Activated B cell treated with CpG ODN at 0.5 μM for 24 hours (primary cell): ENCODE measurements at regions not wholly inside any gene's neighbourhood (a gene's known extent, or its start where the extent isn't known, plus 50 kb on each side); places are given as distances from the start of the nearest gene placed in this dataset.

ENCODE experiments used
- ATAC-seq: fragments of 200-7000 bp; cut with Tn5 transposase; one replicate; pipeline ENCODE4 v1.10.0; 2021; ENCODE audit warnings: low read depth, mild to moderate bottlenecking, moderate library complexity
- CTCF ChIA-PET: fragments of 350-600 bp; sonication (Branson Sonifier 250); formaldehyde crosslinking; loops from one replicate; lab custom pipeline; 2021; ENCODE audit warnings: antibody characterized with exemption; lab: Charles Lee
- POLR2A ChIA-PET: fragments of 350-600 bp; sonication (Branson Sonifier 250); formaldehyde crosslinking; loops from one replicate; lab custom pipeline; 2021; ENCODE audit warnings: antibody characterized with exemption; lab: Charles Lee
- DNase-seq: peaks from one replicate; pipeline ENCODE4 v3.0.0; 2022
- H3K27ac Mint-ChIP-seq: one replicate; pipeline ENCODE4 v1.8.0; 2020; ENCODE audit warnings: mixed read lengths
- H3K27me3 Mint-ChIP-seq: one replicate; pipeline ENCODE4 v1.8.0; 2021; ENCODE audit warnings: mixed read lengths
- H3K36me3 Mint-ChIP-seq: one replicate; pipeline ENCODE4 v1.8.0; 2021; ENCODE audit warnings: low read depth, mixed read lengths
- H3K4me1 Mint-ChIP-seq: one replicate; pipeline ENCODE4 v1.8.0; 2021; ENCODE audit warnings: mixed read lengths
- H3K4me3 Mint-ChIP-seq: one replicate; pipeline ENCODE4 v1.8.0; 2020; ENCODE audit warnings: mild to moderate bottlenecking, mixed read lengths
- H3K9me3 Mint-ChIP-seq: one replicate; pipeline ENCODE4 v1.8.0; 2020; ENCODE audit warnings: mixed read lengths
- intact Hi-C: fragments of 100-400 bp; cut with micrococcal nuclease; formaldehyde crosslinking; loops from one replicate; pipeline ENCODE4 v1.15.1; 2024
- TF ChIP-seq, protein P1 (sequence below): fragments of 200-600 bp; IDR thresholded peaks from one replicate; pipeline ENCODE4 v1.8.0; 2022; ENCODE audit warnings: antibody characterized with exemption, mild to moderate bottlenecking

DNA sequence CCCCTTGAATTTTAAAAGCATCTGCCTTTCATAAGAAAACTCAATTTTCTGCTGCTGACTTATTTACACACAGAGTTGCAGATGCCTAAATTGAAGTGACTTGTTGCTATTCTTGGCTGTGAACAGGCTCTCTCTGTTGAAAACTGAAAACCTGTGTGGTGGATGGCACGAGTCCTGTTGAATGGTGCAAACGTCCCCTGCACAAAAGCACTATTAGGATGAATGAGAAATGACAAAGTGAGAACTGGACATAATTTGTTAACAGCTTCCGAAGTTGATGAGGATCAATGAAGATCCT is 201.7 kb upstream of the PREP start:
- ATAC-seq (no peak), DNase-seq (no peak)
- CTCF ChIA-PET, result no interaction called here
- Mint-ChIP-seq H3K4me3 (no peak overlapping the region), H3K4me1 (peaks cover 10% of the 10 kb centered on the region), H3K36me3 (no peaks in the 10 kb centered on the region), H3K27ac (no peak overlapping the region), H3K27me3 (peaks cover 12% of the 10 kb centered on the region), H3K9me3 (peaks cover 5% of the 10 kb centered on the region)
- POLR2A ChIA-PET, result no interaction called here
- intact Hi-C loops, result no loop called here
- TF ChIP-seq, protein P1, sequence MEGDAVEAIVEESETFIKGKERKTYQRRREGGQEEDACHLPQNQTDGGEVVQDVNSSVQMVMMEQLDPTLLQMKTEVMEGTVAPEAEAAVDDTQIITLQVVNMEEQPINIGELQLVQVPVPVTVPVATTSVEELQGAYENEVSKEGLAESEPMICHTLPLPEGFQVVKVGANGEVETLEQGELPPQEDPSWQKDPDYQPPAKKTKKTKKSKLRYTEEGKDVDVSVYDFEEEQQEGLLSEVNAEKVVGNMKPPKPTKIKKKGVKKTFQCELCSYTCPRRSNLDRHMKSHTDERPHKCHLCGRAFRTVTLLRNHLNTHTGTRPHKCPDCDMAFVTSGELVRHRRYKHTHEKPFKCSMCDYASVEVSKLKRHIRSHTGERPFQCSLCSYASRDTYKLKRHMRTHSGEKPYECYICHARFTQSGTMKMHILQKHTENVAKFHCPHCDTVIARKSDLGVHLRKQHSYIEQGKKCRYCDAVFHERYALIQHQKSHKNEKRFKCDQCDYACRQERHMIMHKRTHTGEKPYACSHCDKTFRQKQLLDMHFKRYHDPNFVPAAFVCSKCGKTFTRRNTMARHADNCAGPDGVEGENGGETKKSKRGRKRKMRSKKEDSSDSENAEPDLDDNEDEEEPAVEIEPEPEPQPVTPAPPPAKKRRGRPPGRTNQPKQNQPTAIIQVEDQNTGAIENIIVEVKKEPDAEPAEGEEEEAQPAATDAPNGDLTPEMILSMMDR, result no peak

DNA sequence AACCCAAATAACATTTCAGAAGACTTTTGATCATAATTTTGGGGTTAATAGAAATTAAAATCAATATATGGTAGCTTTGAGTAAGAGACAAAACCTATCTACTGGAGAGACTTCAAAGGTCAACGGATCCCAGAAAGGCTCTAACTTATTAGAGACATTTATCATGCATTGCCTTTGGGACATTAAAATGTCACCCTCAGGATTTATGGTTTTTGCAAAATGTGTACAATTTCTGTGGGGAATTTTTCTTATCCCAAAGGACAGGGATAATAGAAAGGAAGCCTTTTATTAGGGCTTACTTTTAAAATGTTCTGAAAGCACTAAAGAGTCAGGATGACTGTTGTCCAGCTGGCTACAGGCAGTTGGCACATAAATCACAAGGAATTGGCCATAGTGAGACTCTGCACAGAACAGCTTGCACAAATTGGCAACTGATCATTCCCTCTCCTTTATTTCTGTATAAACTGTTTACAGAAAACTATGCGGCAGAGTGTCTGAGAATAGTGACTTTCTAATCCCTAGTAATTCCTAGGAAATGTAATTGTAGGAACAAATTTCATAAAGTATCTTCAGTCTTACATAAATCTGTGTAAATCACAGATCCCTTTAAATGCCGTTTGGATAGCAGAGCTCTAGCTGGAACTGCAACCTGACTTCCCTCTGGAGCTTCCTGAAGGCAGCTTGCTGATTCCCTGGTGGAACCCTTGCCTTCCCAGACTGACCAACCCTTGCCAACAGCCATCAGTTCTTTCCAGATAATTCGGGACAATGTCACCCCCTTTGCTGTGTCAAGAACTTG is 201.1 kb upstream of the PREP start:
- TF ChIP-seq, protein P1, result no peak
- ATAC-seq (no peak), DNase-seq (no peak)
- ChIA-PET POLR2A (interaction anchor here (0.6 kb wide), 1 partner anchor 764 kb away, joined by 5 read pairs; no protein-coding TSS in a partner anchor), CTCF (no interaction called here)
- intact Hi-C loops, result no loop called here
- Mint-ChIP-seq H3K27ac (no peak overlapping the region), H3K4me3 (no peak overlapping the region), H3K9me3 (peaks cover 5% of the 10 kb centered on the region), H3K27me3 (peaks cover 10% of the 10 kb centered on the region), H3K4me1 (peaks cover 10% of the 10 kb centered on the region), H3K36me3 (no peaks in the 10 kb centered on the region)

DNA sequence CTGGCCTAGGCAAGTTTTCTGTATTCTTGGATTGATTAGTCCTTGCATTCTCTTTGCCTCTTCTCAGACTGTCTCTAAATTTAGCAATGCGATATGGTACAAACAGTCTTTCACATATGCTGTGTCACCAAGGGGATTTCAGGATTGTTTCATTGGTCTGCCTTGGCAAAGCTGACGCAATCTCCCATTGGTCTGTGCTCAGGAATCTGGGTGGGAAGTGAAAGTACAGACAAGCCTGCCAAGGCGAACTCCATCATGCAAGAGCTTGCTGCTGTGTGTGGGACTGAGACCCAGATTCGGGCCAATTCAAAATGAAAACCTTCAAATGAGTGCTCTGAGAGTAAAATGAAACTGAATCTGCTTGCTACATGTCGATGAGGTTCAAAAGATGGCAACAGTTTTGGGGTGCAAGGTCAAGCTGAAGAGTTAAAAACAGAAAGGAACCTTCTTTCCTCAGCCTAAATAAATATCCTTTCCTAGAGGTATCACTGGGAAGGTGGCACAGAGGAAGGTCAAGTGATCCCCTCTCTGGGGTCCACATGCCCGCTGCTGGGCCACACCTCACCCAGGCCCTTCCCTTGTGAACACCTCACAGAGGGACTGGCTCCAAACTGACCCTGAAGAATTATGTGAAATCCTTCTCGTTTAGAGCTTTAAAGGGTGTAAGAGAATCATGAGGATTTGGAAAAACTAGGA is 198.8 kb upstream of the PREP start:
- H3K36me3 Mint-ChIP-seq, result no peaks in the 10 kb centered on the region
- DNase-seq (no peak), ATAC-seq (peak; percentile 57)
- intact Hi-C loops, result no loop called here
- ChIA-PET CTCF (no interaction called here), POLR2A (interaction anchor here (0.6 kb wide), 1 partner anchor 1441 kb away, joined by 5 read pairs; no protein-coding TSS in a partner anchor)
- peaks cover 10% of the 10 kb centered on the region for H3K4me1 Mint-ChIP-seq
- peaks cover 9% of the 10 kb centered on the region for H3K9me3 Mint-ChIP-seq
- H3K4me3 Mint-ChIP-seq, result peak overlapping the region; percentile 16
- peak overlapping the region; percentile 46 for H3K27ac Mint-ChIP-seq
- TF ChIP-seq, protein P1, result no peak
- peaks cover 7% of the 10 kb centered on the region for H3K27me3 Mint-ChIP-seq

DNA sequence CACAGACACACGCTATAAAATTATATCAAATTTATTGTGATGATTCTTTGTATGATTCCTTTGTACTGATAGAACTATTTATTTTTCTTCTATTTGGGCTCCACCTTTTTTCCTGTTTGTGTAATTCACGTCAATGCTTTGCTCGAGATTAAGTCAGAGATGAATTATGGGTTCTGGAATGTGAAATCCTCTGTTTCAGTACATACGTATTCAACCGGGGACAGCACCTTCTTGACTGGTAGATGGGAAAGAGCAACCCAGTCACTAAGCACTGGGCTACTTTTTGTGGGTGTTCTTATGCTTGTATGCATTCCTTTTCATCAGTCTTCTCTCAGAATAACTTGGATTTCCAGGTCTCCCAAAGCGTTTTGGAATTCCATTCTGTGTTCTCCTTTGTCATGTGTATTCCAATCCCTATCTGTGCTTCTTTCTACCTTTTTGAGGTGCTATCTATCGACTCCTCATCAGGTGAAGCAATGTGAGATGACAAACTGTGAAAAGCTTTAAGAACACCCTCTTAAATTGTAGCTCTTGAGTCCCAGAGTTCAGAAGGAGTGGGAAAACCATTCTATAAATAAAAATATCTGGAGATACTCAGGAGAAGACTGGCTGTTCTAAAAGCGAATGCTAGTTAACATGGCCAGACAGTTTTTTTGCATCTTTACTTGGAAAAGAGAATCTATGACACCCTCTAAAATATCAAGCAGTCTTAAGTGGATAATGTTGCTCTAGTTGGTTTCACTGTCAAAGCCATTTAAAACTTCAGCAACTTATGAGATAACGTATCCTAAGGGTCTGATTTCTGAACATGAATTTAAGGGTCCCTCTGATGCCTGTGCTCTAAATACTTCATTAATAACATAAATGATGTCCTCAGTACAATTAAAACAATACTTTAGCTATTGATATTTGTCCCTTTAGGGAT is 197.7 kb upstream of the PREP start:
- ATAC-seq, result no peak
- CTCF ChIA-PET, result no interaction called here
- Mint-ChIP-seq H3K9me3 (peaks cover 7% of the 10 kb centered on the region), H3K27me3 (peaks cover 7% of the 10 kb centered on the region), H3K36me3 (no peaks in the 10 kb centered on the region), H3K27ac (no peak overlapping the region), H3K4me3 (no peak overlapping the region), H3K4me1 (peaks cover 10% of the 10 kb centered on the region)
- intact Hi-C loops, result no loop called here
- TF ChIP-seq, protein P1, result no peak
- DNase-seq, result no peak
- POLR2A ChIA-PET, result no interaction called here
